ENCODE measurements at regions not wholly inside any gene's neighbourhood (a gene's known extent, or its start where the extent isn't known, plus 50 kb on each side); places are given as distances from the start of the nearest gene placed in this dataset.

GRCh38 chr20:5451643-5452210, 135.0 kb upstream of the PROKR2 start:
- intact Hi-C loops (cut with micrococcal nuclease; ENCODE audit: unreplicated experiment), result no loop called here
- Mint-ChIP-seq H3K4me1 (ENCODE audit: low read depth, unreplicated experiment) (no peaks in the 10 kb centered on the region), H3K27me3 (ENCODE audit: unreplicated experiment) (peaks cover 18% of the 10 kb centered on the region), H3K9me3 (ENCODE audit: low read depth, unreplicated experiment) (peaks cover 2% of the 10 kb centered on the region), H3K36me3 (ENCODE audit: insufficient read depth, unreplicated experiment) (peaks cover 5% of the 10 kb centered on the region), H3K4me3 (ENCODE audit: low read depth, unreplicated experiment) (no peak overlapping the region), H3K27ac (ENCODE audit: unreplicated experiment) (no peak overlapping the region)
- CTCF ChIA-PET, result no interaction called here
- no peak for DNase-seq
- BruUV-seq (replicated peaks), result no TSS peak
- no peak for TF ChIP-seq CTCF (IDR thresholded peaks at IDR 0.05; ENCODE audit: unreplicated experiment)

GRCh38 chr20:5448449-5449118, 131.8 kb upstream of the PROKR2 start:
- CTCF ChIA-PET, result interaction anchor here (0.5 to 1.5 kb wide), 7 partner anchors 16 to 243 kb away, joined by 3 to 10 read pairs (median 4); no protein-coding TSS in a partner anchor
- Mint-ChIP-seq H3K27me3 (ENCODE audit: unreplicated experiment) (peaks cover 44% of the 10 kb centered on the region), H3K4me3 (ENCODE audit: low read depth, unreplicated experiment) (no peak overlapping the region), H3K9me3 (ENCODE audit: low read depth, unreplicated experiment) (peaks cover 2% of the 10 kb centered on the region), H3K4me1 (ENCODE audit: low read depth, unreplicated experiment) (no peaks in the 10 kb centered on the region), H3K27ac (ENCODE audit: unreplicated experiment) (no peak overlapping the region), H3K36me3 (ENCODE audit: insufficient read depth, unreplicated experiment) (peaks cover 5% of the 10 kb centered on the region)
- no peak for TF ChIP-seq CTCF (IDR thresholded peaks at IDR 0.05; ENCODE audit: unreplicated experiment)
- BruUV-seq (replicated peaks), result no TSS peak
- peak; percentile 60 for DNase-seq
- intact Hi-C loops (cut with micrococcal nuclease; ENCODE audit: unreplicated experiment), result loop anchor here (1.0 to 5.0 kb wide), 2 partner anchors 226 to 243 kb away; no protein-coding TSS in a partner anchor

- H3K4me3 Mint-ChIP-seq (ENCODE audit: low read depth, unreplicated experiment), result no peak overlapping the region
- DNase-seq, result no peak
- no peak overlapping the region for H3K27ac Mint-ChIP-seq (ENCODE audit: unreplicated experiment)
- H3K9me3 Mint-ChIP-seq (ENCODE audit: low read depth, unreplicated experiment), result peaks cover 2% of the 10 kb centered on the region
- intact Hi-C loops (cut with micrococcal nuclease; ENCODE audit: unreplicated experiment), result loop anchor here (5.0 kb wide), 1 partner anchor 225 kb away; no protein-coding TSS in a partner anchor
- no TSS peak for BruUV-seq (replicated peaks)
- peaks cover 58% of the 10 kb centered on the region for H3K27me3 Mint-ChIP-seq (ENCODE audit: unreplicated experiment)
- TF ChIP-seq CTCF (IDR thresholded peaks at IDR 0.05; ENCODE audit: unreplicated experiment), result no peak
- peaks cover 5% of the 10 kb centered on the region for H3K36me3 Mint-ChIP-seq (ENCODE audit: insufficient read depth, unreplicated experiment)
- CTCF ChIA-PET, result interaction anchor here (0.6 kb wide), 3 partner anchors 157 to 1504 kb away, joined by 3 read pairs; no protein-coding TSS in a partner anchor
- no peaks in the 10 kb centered on the region for H3K4me1 Mint-ChIP-seq (ENCODE audit: low read depth, unreplicated experiment)
Observed at GRCh38 chr20:5447188-5447587, 130.4 kb upstream of the PROKR2 start.

- no TSS peak for BruUV-seq (replicated peaks)
- H3K4me1 Mint-ChIP-seq (ENCODE audit: low read depth, unreplicated experiment), result no peaks in the 10 kb centered on the region
- TF ChIP-seq CTCF (IDR thresholded peaks at IDR 0.05; ENCODE audit: unreplicated experiment), result no peak
- intact Hi-C loops (cut with micrococcal nuclease; ENCODE audit: unreplicated experiment), result loop anchor here (5.0 kb wide), 1 partner anchor 223 kb away; no protein-coding TSS in a partner anchor
- no peaks in the 10 kb centered on the region for H3K36me3 Mint-ChIP-seq (ENCODE audit: insufficient read depth, unreplicated experiment)
- no peak overlapping the region for H3K27ac Mint-ChIP-seq (ENCODE audit: unreplicated experiment)
- no peak for DNase-seq
- H3K27me3 Mint-ChIP-seq (ENCODE audit: unreplicated experiment), result peaks cover 58% of the 10 kb centered on the region
- CTCF ChIA-PET, result no interaction called here
- no peaks in the 10 kb centered on the region for H3K9me3 Mint-ChIP-seq (ENCODE audit: low read depth, unreplicated experiment)
- no peak overlapping the region for H3K4me3 Mint-ChIP-seq (ENCODE audit: low read depth, unreplicated experiment)
Observed at GRCh38 chr20:5445611-5446010, 128.9 kb upstream of the PROKR2 start.
